Erythroblast (primary cell): ENCODE measurements at regions not wholly inside any gene's neighbourhood (a gene's known extent, or its start where the extent isn't known, plus 50 kb on each side); places are given as distances from the start of the nearest gene placed in this dataset.

Experiments
- GATA1 ChIP-seq: IDR thresholded peaks from 2 replicates; pipeline ENCODE4 v1.6.1; 2011; ENCODE audit warnings: low read depth, mild to moderate bottlenecking, control low read depth, low read length, moderate library complexity
- POLR2A ChIP-seq: IDR thresholded peaks from 2 replicates; pipeline ENCODE4 v1.6.1; 2011; ENCODE audit warnings: mild to moderate bottlenecking, low read length

DNA sequence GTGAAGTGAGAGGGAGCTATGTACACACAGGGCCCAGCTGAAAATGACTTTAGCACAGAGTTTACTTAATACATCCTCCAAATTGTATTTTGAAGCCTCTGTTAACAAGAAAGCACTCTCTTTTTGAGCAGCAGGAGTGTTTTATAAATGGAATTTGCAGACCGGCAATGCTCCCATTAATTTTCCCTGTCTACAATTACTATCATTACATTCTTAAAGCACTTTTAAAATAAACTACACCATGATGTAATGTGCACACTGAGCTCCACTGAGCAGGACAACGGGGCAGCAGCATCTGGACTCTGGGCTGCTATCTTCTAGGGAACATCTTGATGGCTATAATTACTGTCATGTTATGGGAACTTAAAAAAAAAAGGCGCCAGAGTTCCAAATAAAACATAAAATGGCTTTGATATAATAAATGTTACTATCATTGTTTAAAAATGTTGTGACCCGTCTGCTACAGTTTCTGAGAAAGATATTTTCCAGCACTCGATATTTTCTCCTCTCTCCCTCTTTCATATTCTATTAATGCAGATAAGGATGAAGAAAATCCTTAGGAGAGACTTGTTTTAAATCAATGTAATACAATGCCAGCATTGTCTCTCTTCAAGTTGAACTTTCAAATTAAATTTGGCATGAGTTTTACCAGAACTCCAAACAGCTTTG, 150.9 kb downstream of the HLX start:
- TF ChIP-seq POLR2A (no peak), GATA1 (no peak)
